GM12878 (cell line): ENCODE measurements at regions not wholly inside any gene's neighbourhood (a gene's known extent, or its start where the extent isn't known, plus 50 kb on each side); places are given as distances from the start of the nearest gene placed in this dataset.

ENCODE experiments used
- BCL3 ChIP-seq: IDR thresholded peaks from 2 replicates; pipeline ENCODE4 v1.6.1; 2011; ENCODE audit warnings: borderline replicate concordance, low read depth, mild to moderate bottlenecking, moderate library complexity, low read length; ENCODE audit not compliant: insufficient read depth, poor library complexity, severe bottlenecking
- CTCF ChIP-seq, 3 experiments: IDR thresholded peaks in 2 of 3; conservative IDR thresholded peaks in 1 of 3; 2 replicates each; pipeline ENCODE4 v1.5.1; 2011; ENCODE audit warnings: low read depth in 3 of 3, low read length in 3 of 3, mild to moderate bottlenecking in 3 of 3, control low read depth in 2 of 3, moderate library complexity in 2 of 3, inconsistent platforms in 1 of 3, mixed read lengths in 1 of 3; ENCODE audit not compliant: control insufficient read depth in 2 of 3, insufficient read depth in 1 of 3; ENCODE audit errors: extremely low read depth in 1 of 3
- ESRRA ChIP-seq: IDR thresholded peaks from 2 replicates; pipeline ENCODE4 v1.6.1; 2012; ENCODE audit warnings: mild to moderate bottlenecking, low read length, improper control_type of control experiment
- KDM1A ChIP-seq: fragments of 200-600 bp; sonication (generic); IDR thresholded peaks from 2 replicates; pipeline ENCODE4 v1.6.1; 2016; ENCODE audit warnings: borderline replicate concordance
- POLR2A ChIP-seq: IDR thresholded peaks from 2 replicates; pipeline ENCODE4 v1.6.1; 2011; ENCODE audit warnings: low read depth, mild to moderate bottlenecking, low read length
- RCOR1 ChIP-seq: conservative IDR thresholded peaks from 2 replicates; pipeline ENCODE4 v1.6.1; 2012; ENCODE audit warnings: low read depth, low read length, improper control_type of control experiment
- REST ChIP-seq: IDR thresholded peaks from 2 replicates; pipeline ENCODE4 v1.6.1; 2012; ENCODE audit warnings: mild to moderate bottlenecking, low read depth, low read length
- SIN3A ChIP-seq: IDR thresholded peaks from 2 replicates; pipeline ENCODE4 v1.6.1; 2012; ENCODE audit warnings: low read depth, low read length, improper control_type of control experiment
- SP1 ChIP-seq: IDR thresholded peaks from one replicate; pipeline ENCODE4 v1.6.1; 2011; ENCODE audit warnings: low read depth, low read length
- SPI1 ChIP-seq: IDR thresholded peaks from 2 replicates; pipeline ENCODE4 v1.6.1; 2011; ENCODE audit warnings: low read depth, mild to moderate bottlenecking, low read length, moderate library complexity, borderline replicate concordance; ENCODE audit not compliant: insufficient read depth
- SRF ChIP-seq, 2 experiments: IDR thresholded peaks; 2 replicates each; pipeline ENCODE4 v1.6.1; 2011; ENCODE audit warnings: low read depth in 2 of 2, low read length in 2 of 2, mild to moderate bottlenecking in 1 of 2, moderate library complexity in 1 of 2

GRCh38 chr14:26200687-26201086, 397.1 kb downstream of the NOVA1 start:
- no peak for TF ChIP-seq POLR2A
- TF ChIP-seq ESRRA = no peak
- no peak for TF ChIP-seq SIN3A
- TF ChIP-seq BCL3 = no peak
- TF ChIP-seq KDM1A = no peak
- TF ChIP-seq RCOR1 = no peak
- no peak for TF ChIP-seq REST
- TF ChIP-seq SP1 = no peak
- TF ChIP-seq SRF (IDR thresholded peaks at IDR 0.05; ENCODE audit: low read depth in 2 of 2, low read length in 2 of 2) = no peak
- no peak for TF ChIP-seq CTCF (IDR thresholded peaks at IDR 0.05 in 2 of 3, conservative IDR thresholded peaks at IDR 0.05 in 1 of 3; ENCODE audit: control insufficient read depth in 2 of 3, extremely low read depth in 1 of 3, insufficient read depth in 1 of 3, low read depth in 3 of 3, low read length in 3 of 3)
- no peak for TF ChIP-seq SPI1
